ENCODE measurements at regions not wholly inside any gene's neighbourhood (a gene's known extent, or its start where the extent isn't known, plus 50 kb on each side); places are given as distances from the start of the nearest gene placed in this dataset.
"Not testable (repeated sequence)": the region's sequence is repeated elsewhere in the genome, so short reads cannot be mapped to it uniquely, and the experiment has no call there.

DNA sequence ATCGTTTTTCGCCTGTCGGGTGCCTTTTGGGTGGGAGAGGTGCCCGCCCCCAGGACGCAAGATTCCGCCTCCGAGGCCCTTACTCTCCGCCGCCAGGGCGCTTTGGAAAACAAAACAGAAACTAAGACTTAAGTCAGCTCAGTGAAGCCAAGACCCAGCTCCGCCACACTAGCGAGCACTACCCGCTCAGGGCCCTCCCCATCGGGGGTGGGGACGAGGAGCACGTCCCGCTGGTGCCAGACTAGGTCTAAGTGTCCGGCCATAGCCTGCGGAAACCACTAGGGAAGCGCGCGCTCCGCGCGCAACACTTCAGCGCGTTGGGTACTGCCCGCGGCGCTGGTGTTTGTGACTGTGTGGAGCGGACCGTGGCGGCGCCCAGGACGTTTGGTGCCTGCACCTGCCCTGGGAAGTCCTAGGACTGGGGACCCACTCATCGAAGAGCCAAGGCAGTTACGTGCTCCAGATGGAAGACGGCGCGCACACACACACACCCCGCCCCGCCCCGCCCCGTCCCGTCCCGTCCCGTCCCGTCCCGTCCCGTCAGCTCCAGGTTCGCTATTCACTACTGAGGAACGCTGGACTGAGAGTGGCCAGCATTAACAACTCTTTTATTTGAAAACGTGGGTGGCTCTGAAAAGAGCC lies 57.6 kb upstream of the BOLA1 start:
- not testable (repeated sequence) for H3K4me3 ChIP-seq (ENCODE audit: low read depth, low read length, poor library complexity, severe bottlenecking); H3K4me2 ChIP-seq (ENCODE audit: low read length); H3K9me3 ChIP-seq (ENCODE audit: low read length); H3K9ac ChIP-seq (ENCODE audit: low read length); H3K27ac ChIP-seq (ENCODE audit: low read depth, low read length, poor library complexity, severe bottlenecking); H3K27me3 ChIP-seq (ENCODE audit: insufficient read depth, low read length); H4K20me1 ChIP-seq (ENCODE audit: insufficient read depth, low read length); H3F3A ChIP-seq (ENCODE audit: insufficient read depth, low read length); H2AFZ ChIP-seq (ENCODE audit: low read length); H3K9me2 ChIP-seq (ENCODE audit: low read depth, low read length)
- peaks cover 23% of the 10 kb centered on the region for H3K4me1 ChIP-seq (ENCODE audit: insufficient read depth, low read length, severe bottlenecking)
- peaks cover 32% of the 10 kb centered on the region for H3K79me2 ChIP-seq (ENCODE audit: insufficient read depth, low read length)
- peaks cover 14% of the 10 kb centered on the region; the same call in 1 of the 2 replicates for H3K36me3 ChIP-seq (ENCODE audit: insufficient read depth, low read length)

- not testable (repeated sequence) for H3K4me2 ChIP-seq (ENCODE audit: low read length); H3K27ac ChIP-seq (ENCODE audit: low read depth, low read length, poor library complexity, severe bottlenecking); H3F3A ChIP-seq (ENCODE audit: insufficient read depth, low read length); H3K27me3 ChIP-seq (ENCODE audit: insufficient read depth, low read length); H2AFZ ChIP-seq (ENCODE audit: low read length); H3K9me2 ChIP-seq (ENCODE audit: low read depth, low read length); H3K9ac ChIP-seq (ENCODE audit: low read length); H4K20me1 ChIP-seq (ENCODE audit: insufficient read depth, low read length); H3K4me3 ChIP-seq (ENCODE audit: low read depth, low read length, poor library complexity, severe bottlenecking); H3K9me3 ChIP-seq (ENCODE audit: low read length)
- H3K4me1 ChIP-seq (ENCODE audit: insufficient read depth, low read length, severe bottlenecking) = peaks cover 31% of the 10 kb centered on the region
- peaks cover 14% of the 10 kb centered on the region; the same call in 1 of the 2 replicates for H3K36me3 ChIP-seq (ENCODE audit: insufficient read depth, low read length)
- H3K79me2 ChIP-seq (ENCODE audit: insufficient read depth, low read length) = peaks cover 39% of the 10 kb centered on the region
Measured at GRCh38 chr1:149842458-149843064, 56.8 kb upstream of the BOLA1 start.

GRCh38 chr1:149843431-149844041 lies 55.8 kb upstream of the BOLA1 start:
- H3K27ac ChIP-seq (ENCODE audit: low read depth, low read length, poor library complexity, severe bottlenecking) = peak overlapping the region; percentile 95
- H3F3A ChIP-seq (ENCODE audit: insufficient read depth, low read length) = no peaks in the 10 kb centered on the region
- H3K9me2 ChIP-seq (ENCODE audit: low read depth, low read length) = no peaks in the 10 kb centered on the region
- TF ChIP-seq, protein P1, sequence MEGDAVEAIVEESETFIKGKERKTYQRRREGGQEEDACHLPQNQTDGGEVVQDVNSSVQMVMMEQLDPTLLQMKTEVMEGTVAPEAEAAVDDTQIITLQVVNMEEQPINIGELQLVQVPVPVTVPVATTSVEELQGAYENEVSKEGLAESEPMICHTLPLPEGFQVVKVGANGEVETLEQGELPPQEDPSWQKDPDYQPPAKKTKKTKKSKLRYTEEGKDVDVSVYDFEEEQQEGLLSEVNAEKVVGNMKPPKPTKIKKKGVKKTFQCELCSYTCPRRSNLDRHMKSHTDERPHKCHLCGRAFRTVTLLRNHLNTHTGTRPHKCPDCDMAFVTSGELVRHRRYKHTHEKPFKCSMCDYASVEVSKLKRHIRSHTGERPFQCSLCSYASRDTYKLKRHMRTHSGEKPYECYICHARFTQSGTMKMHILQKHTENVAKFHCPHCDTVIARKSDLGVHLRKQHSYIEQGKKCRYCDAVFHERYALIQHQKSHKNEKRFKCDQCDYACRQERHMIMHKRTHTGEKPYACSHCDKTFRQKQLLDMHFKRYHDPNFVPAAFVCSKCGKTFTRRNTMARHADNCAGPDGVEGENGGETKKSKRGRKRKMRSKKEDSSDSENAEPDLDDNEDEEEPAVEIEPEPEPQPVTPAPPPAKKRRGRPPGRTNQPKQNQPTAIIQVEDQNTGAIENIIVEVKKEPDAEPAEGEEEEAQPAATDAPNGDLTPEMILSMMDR (IDR thresholded peaks at IDR 0.05; ENCODE audit: low read length) = no peak
- no peak for TF ChIP-seq EZH2 (IDR thresholded peaks at IDR 0.05; ENCODE audit: borderline replicate concordance, low read length)
- peaks cover 41% of the 10 kb centered on the region for H3K4me1 ChIP-seq (ENCODE audit: insufficient read depth, low read length, severe bottlenecking)
- H3K4me3 ChIP-seq (ENCODE audit: low read depth, low read length, poor library complexity, severe bottlenecking) = peak overlapping the region; percentile 89
- H3K79me2 ChIP-seq (ENCODE audit: insufficient read depth, low read length) = peaks cover 49% of the 10 kb centered on the region
- H3K4me2 ChIP-seq (ENCODE audit: low read length) = peak overlapping the region; percentile 87
- no peak overlapping the region for H2AFZ ChIP-seq (ENCODE audit: low read length)
- peak overlapping the region; percentile 100 for H3K9ac ChIP-seq (ENCODE audit: low read length)
- no peaks in the 10 kb centered on the region for H3K9me3 ChIP-seq (ENCODE audit: low read length)
- H4K20me1 ChIP-seq (ENCODE audit: insufficient read depth, low read length) = no peaks in the 10 kb centered on the region
- H3K27me3 ChIP-seq (ENCODE audit: insufficient read depth, low read length) = no peaks in the 10 kb centered on the region
- peaks cover 14% of the 10 kb centered on the region; the same call in 1 of the 2 replicates for H3K36me3 ChIP-seq (ENCODE audit: insufficient read depth, low read length)

DNA sequence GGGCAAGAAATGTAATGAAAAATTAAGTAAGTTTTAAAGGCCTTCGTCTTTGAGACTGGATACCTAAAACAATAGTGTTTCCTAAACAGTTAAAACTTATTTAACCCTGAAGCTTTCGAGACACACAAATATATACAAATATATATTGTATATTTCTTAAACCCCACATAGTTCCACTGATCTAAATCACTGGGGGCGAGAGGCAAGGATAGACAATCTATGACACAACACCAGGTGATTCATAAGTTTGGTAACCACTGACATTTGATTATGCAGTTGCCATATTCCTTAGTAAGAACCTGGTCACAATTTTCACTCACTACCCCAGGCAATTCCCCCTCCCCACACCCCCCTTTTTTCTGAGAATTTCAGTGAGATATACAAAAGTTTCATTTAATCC lies 55.3 kb upstream of the BOLA1 start:
- no peaks in the 10 kb centered on the region for H3K9me3 ChIP-seq (ENCODE audit: low read length)
- H3K9me2 ChIP-seq (ENCODE audit: low read depth, low read length) = no peaks in the 10 kb centered on the region
- peaks cover 47% of the 10 kb centered on the region for H3K4me1 ChIP-seq (ENCODE audit: insufficient read depth, low read length, severe bottlenecking)
- no peak overlapping the region for H2AFZ ChIP-seq (ENCODE audit: low read length)
- H3F3A ChIP-seq (ENCODE audit: insufficient read depth, low read length) = no peaks in the 10 kb centered on the region
- peak overlapping the region; percentile 95 for H3K27ac ChIP-seq (ENCODE audit: low read depth, low read length, poor library complexity, severe bottlenecking)
- H3K27me3 ChIP-seq (ENCODE audit: insufficient read depth, low read length) = no peaks in the 10 kb centered on the region
- H3K9ac ChIP-seq (ENCODE audit: low read length) = peak overlapping the region; percentile 100
- no peaks in the 10 kb centered on the region for H4K20me1 ChIP-seq (ENCODE audit: insufficient read depth, low read length)
- H3K36me3 ChIP-seq (ENCODE audit: insufficient read depth, low read length) = peaks cover 14% of the 10 kb centered on the region; the same call in 1 of the 2 replicates
- TF ChIP-seq, protein P1 (IDR thresholded peaks at IDR 0.05; ENCODE audit: low read length) = no peak
- no peak for TF ChIP-seq EZH2 (IDR thresholded peaks at IDR 0.05; ENCODE audit: borderline replicate concordance, low read length)
- peaks cover 54% of the 10 kb centered on the region for H3K79me2 ChIP-seq (ENCODE audit: insufficient read depth, low read length)
- peak overlapping the region; percentile 87 for H3K4me2 ChIP-seq (ENCODE audit: low read length)
- peak overlapping the region; percentile 89 for H3K4me3 ChIP-seq (ENCODE audit: low read depth, low read length, poor library complexity, severe bottlenecking)

Measured in OCI-LY1 (cell line).